H9 (cell line): ENCODE measurements at regions not wholly inside any gene's neighbourhood (a gene's known extent, or its start where the extent isn't known, plus 50 kb on each side); places are given as distances from the start of the nearest gene placed in this dataset.

Experiments used
- DNase-seq: peaks from one replicate; pipeline ENCODE4 v3.0.0-alpha.2; 2017
- H2AFZ ChIP-seq: one replicate; pipeline ENCODE4 v1.6.1; 2013; ENCODE audit warnings: mild to moderate bottlenecking, low read length, control low read depth, moderate library complexity
- H2AK5ac ChIP-seq: 2 replicates; pipeline ENCODE4 v1.6.1; 2013; ENCODE audit warnings: low read length, control low read depth, mixed read lengths; ENCODE audit not compliant: insufficient read length
- H2BK120ac ChIP-seq: one replicate; pipeline ENCODE4 v1.6.1; 2013; ENCODE audit warnings: low read depth, mild to moderate bottlenecking, low read length, control low read depth, inconsistent platforms; ENCODE audit not compliant: poor library complexity, severe bottlenecking
- H2BK12ac ChIP-seq: 2 replicates; pipeline ENCODE4 v1.6.1; 2013; ENCODE audit warnings: low read length, control low read depth, mixed read lengths, low read depth; ENCODE audit not compliant: insufficient read length
- H2BK15ac ChIP-seq: 2 replicates; pipeline ENCODE4 v1.6.1; 2013; ENCODE audit warnings: low read depth, low read length, control low read depth
- H2BK20ac ChIP-seq: one replicate; pipeline ENCODE4 v1.6.1; 2013; ENCODE audit warnings: low read depth, mild to moderate bottlenecking, low read length, control low read depth, inconsistent platforms; ENCODE audit not compliant: poor library complexity, severe bottlenecking
- H2BK5ac ChIP-seq: 2 replicates; pipeline ENCODE4 v1.6.1; 2013; ENCODE audit warnings: low read length, control low read depth, mixed read lengths; ENCODE audit not compliant: insufficient read length
- H3K14ac ChIP-seq: 2 replicates; pipeline ENCODE4 v1.6.1; 2013; ENCODE audit warnings: low read length, control low read depth; ENCODE audit not compliant: insufficient read depth
- H3K18ac ChIP-seq: 2 replicates; pipeline ENCODE4 v1.6.1; 2013; ENCODE audit warnings: low read depth, mild to moderate bottlenecking, mixed read lengths, low read length, control low read depth; ENCODE audit not compliant: insufficient read length
- H3K23ac ChIP-seq: 2 replicates; pipeline ENCODE4 v1.6.1; 2013; ENCODE audit warnings: low read length, control low read depth, mixed read lengths, low read depth; ENCODE audit not compliant: insufficient read length
- H3K23me2 ChIP-seq: 2 replicates; pipeline ENCODE4 v1.6.1; 2013; ENCODE audit warnings: low read depth, mild to moderate bottlenecking, mixed read lengths, low read length, control low read depth; ENCODE audit not compliant: insufficient read length, poor library complexity, severe bottlenecking
- H3K27ac ChIP-seq: 2 replicates; pipeline ENCODE4 v1.5.1; 2013; ENCODE audit warnings: low read length, control low read depth, mixed read lengths, low read depth; ENCODE audit not compliant: insufficient read length
- H3K27me3 ChIP-seq: 2 replicates; pipeline ENCODE4 v1.6.1; 2013; ENCODE audit warnings: low read length, control low read depth, inconsistent platforms; ENCODE audit not compliant: insufficient read depth
- H3K4ac ChIP-seq: 2 replicates; pipeline ENCODE4 v1.6.1; 2013; ENCODE audit warnings: low read depth, mild to moderate bottlenecking, control low read depth, inconsistent platforms, low read length, moderate library complexity
- H3K4me1 ChIP-seq: 2 replicates; pipeline ENCODE4 v1.6.1; 2013; ENCODE audit warnings: low read length, control low read depth, inconsistent platforms; ENCODE audit not compliant: insufficient read depth
- H3K4me2 ChIP-seq: 2 replicates; pipeline ENCODE4 v1.6.1; 2013; ENCODE audit warnings: low read length, control low read depth, mixed read lengths; ENCODE audit not compliant: insufficient read length, insufficient read depth
- H3K56ac ChIP-seq: 2 replicates; pipeline ENCODE4 v1.6.1; 2013; ENCODE audit warnings: low read depth, mild to moderate bottlenecking, mixed read lengths, low read length, control low read depth; ENCODE audit not compliant: insufficient read length
- H3K79me1 ChIP-seq: 2 replicates; pipeline ENCODE4 v1.6.1; 2013; ENCODE audit warnings: low read depth, mild to moderate bottlenecking, moderate library complexity, low read length, control low read depth, inconsistent platforms; ENCODE audit not compliant: insufficient read depth, poor library complexity, severe bottlenecking
- H3K79me2 ChIP-seq: 2 replicates; pipeline ENCODE4 v1.6.1; 2013; ENCODE audit warnings: low read length, control low read depth, inconsistent platforms; ENCODE audit not compliant: insufficient read depth
- H3K9ac ChIP-seq: 2 replicates; pipeline ENCODE4 v1.6.1; 2013; ENCODE audit warnings: low read length, control low read depth, mixed read lengths; ENCODE audit not compliant: insufficient read length; ENCODE audit errors: extremely low read depth
- H3K9me3 ChIP-seq: one replicate; pipeline ENCODE4 v1.6.1; 2013; ENCODE audit warnings: low read depth, low read length, inconsistent platforms; ENCODE audit not compliant: control insufficient read depth
- H3T11ph ChIP-seq: one replicate; pipeline ENCODE4 v1.6.1; 2013; ENCODE audit warnings: mild to moderate bottlenecking, low read length, control low read depth, inconsistent platforms
- H4K20me1 ChIP-seq: one replicate; pipeline ENCODE4 v1.6.1; 2013; ENCODE audit not compliant: control insufficient read depth, insufficient read length, insufficient read depth
- H4K5ac ChIP-seq: 2 replicates; pipeline ENCODE4 v1.6.1; 2013; ENCODE audit warnings: low read depth, mild to moderate bottlenecking, mixed read lengths, low read length, control low read depth; ENCODE audit not compliant: insufficient read length
- H4K8ac ChIP-seq: replicated peaks from 2 replicates; pipeline ENCODE4 v1.6.1; 2013; ENCODE audit warnings: low read length, control low read depth, mixed read lengths, low read depth; ENCODE audit not compliant: insufficient read length
- H4K91ac ChIP-seq: 2 replicates; pipeline ENCODE4 v1.6.1; 2013; ENCODE audit warnings: low read depth, mild to moderate bottlenecking, moderate library complexity, mixed read lengths, low read length, control low read depth; ENCODE audit not compliant: insufficient read length
- H3K27ac Mint-ChIP-seq, 3 experiments: 2 replicates in 2 of 3; 3 replicates in 1 of 3; pipeline ENCODE4 v1.8.0; 2020 to 2021; ENCODE audit warnings: mixed read lengths in 3 of 3, mild to moderate bottlenecking in 1 of 3, moderate library complexity in 1 of 3
- H3K27me3 Mint-ChIP-seq: 2 replicates; pipeline ENCODE4 v1.8.0; 2021; ENCODE audit warnings: low read depth, mild to moderate bottlenecking, moderate library complexity, mixed read lengths
- H3K36me3 Mint-ChIP-seq, 3 experiments: 2 replicates in 2 of 3; 3 replicates in 1 of 3; pipeline ENCODE4 v1.8.0; 2020 to 2021; ENCODE audit warnings: low read depth in 3 of 3, mixed read lengths in 3 of 3; ENCODE audit not compliant: insufficient read depth in 1 of 3
- H3K4me1 Mint-ChIP-seq, 2 experiments: 2 replicates each; pipeline ENCODE4 v1.8.0; 2020; ENCODE audit warnings: mixed read lengths in 2 of 2
- H3K4me3 Mint-ChIP-seq, 2 experiments: 2 replicates in 1 of 2; 3 replicates in 1 of 2; pipeline ENCODE4 v1.8.0; 2020 to 2021; ENCODE audit warnings: mild to moderate bottlenecking in 2 of 2, mixed read lengths in 2 of 2, moderate library complexity in 1 of 2
- H3K9me3 Mint-ChIP-seq, 2 experiments: 2 replicates in 1 of 2; 3 replicates in 1 of 2; pipeline ENCODE4 v1.8.0; 2020; ENCODE audit warnings: mild to moderate bottlenecking in 2 of 2, mixed read lengths in 2 of 2, moderate library complexity in 1 of 2
- WGBS: extraction: QIAGEN DNeasy Blood & Tissue Kit; methylation state at CpG from one replicate; pipeline ENCODE4 v1.1.7; 2013; ENCODE audit warnings: missing lambda C conversion rate, low lambda C conversion rate, mixed read lengths; ENCODE audit not compliant: insufficient read length; ENCODE audit errors: extremely low coverage; 5-methylcytosine and 5-hydroxymethylcytosine counted together
- TF ChIP-seq, protein P1 (sequence below): fragments of 200-600 bp; sonication (generic); conservative IDR thresholded peaks from 3 replicates; pipeline ENCODE4 v1.8.0; 2021; ENCODE audit warnings: antibody characterized with exemption, mild to moderate bottlenecking

DNA sequence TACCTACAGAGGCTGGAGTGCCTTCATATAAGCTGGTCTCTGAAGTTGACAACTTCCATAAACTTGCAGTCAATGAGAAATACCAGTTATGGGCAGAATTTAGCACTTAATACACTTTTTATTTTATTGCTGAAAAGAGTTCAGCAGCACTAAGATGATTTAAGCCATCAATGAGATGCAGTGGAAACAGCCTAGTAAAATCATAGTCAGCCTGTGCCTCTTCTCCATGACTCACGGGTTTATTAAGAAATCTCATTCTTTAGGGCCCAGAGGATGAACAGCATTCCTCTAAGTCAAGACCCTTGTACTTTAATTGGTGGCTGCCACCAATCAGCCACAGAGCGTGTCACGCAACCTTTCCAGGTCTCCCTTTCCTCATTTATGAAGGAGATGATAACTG lies 1357.9 kb upstream of the CELF4 start:
- H3K36me3 Mint-ChIP-seq = peaks cover 0 to 9% (median 4%) of the 10 kb centered on the region in 3 experiments; a peak in 5 of 7 replicates
- no peaks in the 10 kb centered on the region for H4K20me1 ChIP-seq

More for the DNA sequence above, 1357.9 kb upstream of the CELF4 start:
- H3K4ac ChIP-seq = no peak overlapping the region; the same call in 1 of the 2 replicates
- no peak overlapping the region for H4K5ac ChIP-seq
- WGBS = no CpG with 5 or more reads among the region's 3 CpGs
- H3K18ac ChIP-seq = no peak overlapping the region
- TF ChIP-seq, protein P1, sequence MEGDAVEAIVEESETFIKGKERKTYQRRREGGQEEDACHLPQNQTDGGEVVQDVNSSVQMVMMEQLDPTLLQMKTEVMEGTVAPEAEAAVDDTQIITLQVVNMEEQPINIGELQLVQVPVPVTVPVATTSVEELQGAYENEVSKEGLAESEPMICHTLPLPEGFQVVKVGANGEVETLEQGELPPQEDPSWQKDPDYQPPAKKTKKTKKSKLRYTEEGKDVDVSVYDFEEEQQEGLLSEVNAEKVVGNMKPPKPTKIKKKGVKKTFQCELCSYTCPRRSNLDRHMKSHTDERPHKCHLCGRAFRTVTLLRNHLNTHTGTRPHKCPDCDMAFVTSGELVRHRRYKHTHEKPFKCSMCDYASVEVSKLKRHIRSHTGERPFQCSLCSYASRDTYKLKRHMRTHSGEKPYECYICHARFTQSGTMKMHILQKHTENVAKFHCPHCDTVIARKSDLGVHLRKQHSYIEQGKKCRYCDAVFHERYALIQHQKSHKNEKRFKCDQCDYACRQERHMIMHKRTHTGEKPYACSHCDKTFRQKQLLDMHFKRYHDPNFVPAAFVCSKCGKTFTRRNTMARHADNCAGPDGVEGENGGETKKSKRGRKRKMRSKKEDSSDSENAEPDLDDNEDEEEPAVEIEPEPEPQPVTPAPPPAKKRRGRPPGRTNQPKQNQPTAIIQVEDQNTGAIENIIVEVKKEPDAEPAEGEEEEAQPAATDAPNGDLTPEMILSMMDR = no peak
- no peaks in the 10 kb centered on the region for H3K23me2 ChIP-seq
- H2BK120ac ChIP-seq = no peak overlapping the region
- 0 out of 2 replicates have a peak, but pooled peaks cover 4% of the 10 kb centered on the region for H3K4me1 ChIP-seq
- no peaks in the 10 kb centered on the region for H3K79me2 ChIP-seq
- H3K56ac ChIP-seq = no peak overlapping the region
- H3K23ac ChIP-seq = no peak overlapping the region
- H3K9me3 Mint-ChIP-seq = peaks cover 4 to 11% of the 10 kb centered on the region in 2 experiments
- no peak overlapping the region for H3K9ac ChIP-seq
- no peaks in the 10 kb centered on the region for H3K9me3 ChIP-seq
- no peak for DNase-seq
- H4K91ac ChIP-seq = no peak overlapping the region
- no peak overlapping the region for H2AFZ ChIP-seq
- H2BK12ac ChIP-seq = peak overlapping the region; percentile 35
- no peak overlapping the region for H2BK20ac ChIP-seq
- H2BK5ac ChIP-seq = no peak overlapping the region
- no peak overlapping the region for H2AK5ac ChIP-seq
- H3K79me1 ChIP-seq = no peaks in the 10 kb centered on the region
- no peak overlapping the region for H3K4me3 Mint-ChIP-seq
- no peaks in the 10 kb centered on the region for H3K27me3 ChIP-seq
- H3K27me3 Mint-ChIP-seq = peaks cover 2% of the 10 kb centered on the region; the same call in 1 of the 2 replicates
- no peak overlapping the region for H4K8ac ChIP-seq
- no peak overlapping the region for H3T11ph ChIP-seq
- no peak overlapping the region; the same call in 1 of the 2 replicates for H3K14ac ChIP-seq
- H3K27ac Mint-ChIP-seq = no peak overlapping the region
- H3K4me2 ChIP-seq = no peak overlapping the region
- peaks cover 14% of the 10 kb centered on the region in 2 experiments for H3K4me1 Mint-ChIP-seq
- H2BK15ac ChIP-seq = no peak overlapping the region
- no peak overlapping the region for H3K27ac ChIP-seq
